ENCODE measurements at regions not wholly inside any gene's neighbourhood (a gene's known extent, or its start where the extent isn't known, plus 50 kb on each side); places are given as distances from the start of the nearest gene placed in this dataset.

DNA sequence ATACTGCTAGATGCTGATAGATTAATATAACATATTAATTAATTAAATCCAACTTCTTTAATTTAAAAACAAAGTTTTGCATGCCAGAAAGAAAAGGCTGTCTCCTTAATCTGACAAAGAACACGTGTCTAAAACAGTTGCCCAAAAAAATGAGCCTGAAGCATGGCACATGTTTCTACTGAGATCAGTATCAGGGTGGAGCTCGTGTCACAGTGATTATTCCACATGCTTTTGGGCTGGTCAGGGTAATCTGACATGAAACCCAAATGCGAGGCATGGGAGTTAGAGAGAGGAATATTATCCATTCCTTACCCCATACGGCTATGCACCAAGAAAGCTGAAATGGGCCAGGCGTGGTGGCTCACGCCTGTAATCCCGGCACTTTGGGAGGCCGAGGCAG lies 79.4 kb upstream of the ADRA2C start:
- H3K9me3 ChIP-seq (ENCODE audit: insufficient read depth, low read length) = no peaks in the 10 kb centered on the region
- no peaks in the 10 kb centered on the region for H3K79me2 ChIP-seq (ENCODE audit: insufficient read depth, low read length)
- H4K20me1 ChIP-seq (ENCODE audit: low read depth, low read length) = no peaks in the 10 kb centered on the region
- no peaks in the 10 kb centered on the region for H3K9me2 ChIP-seq (replicated peaks; ENCODE audit: insufficient read depth, low read length)
- no peak overlapping the region for H3K9ac ChIP-seq (ENCODE audit: low read length)
- H3K4me2 ChIP-seq (ENCODE audit: low read depth, low read length, poor library complexity, severe bottlenecking) = no peak overlapping the region
- no peak overlapping the region for H3K4me3 ChIP-seq (ENCODE audit: insufficient read depth, low read length, poor library complexity, severe bottlenecking)
- no peaks in the 10 kb centered on the region for H3K27me3 ChIP-seq (ENCODE audit: low read length)
- no peak for TF ChIP-seq EZH2phosphoT487 (conservative IDR thresholded peaks at IDR 0.05; ENCODE audit: low read length)
- H3K36me3 ChIP-seq (ENCODE audit: low read length) = no peaks in the 10 kb centered on the region
- no peak overlapping the region for H2AFZ ChIP-seq (ENCODE audit: low read depth, low read length, severe bottlenecking)
- H3K27ac ChIP-seq (ENCODE audit: low read depth, low read length) = no peak overlapping the region
- H3F3A ChIP-seq (ENCODE audit: insufficient read depth) = no peaks in the 10 kb centered on the region

- Histone ChIP-seq H3K9ac (ENCODE audit: low read length) (no peak overlapping the region), H3K9me2 (replicated peaks; ENCODE audit: insufficient read depth, low read length) (no peaks in the 10 kb centered on the region), H3K79me2 (ENCODE audit: insufficient read depth, low read length) (no peaks in the 10 kb centered on the region), H3F3A (ENCODE audit: insufficient read depth) (no peaks in the 10 kb centered on the region), H3K4me2 (ENCODE audit: low read depth, low read length, poor library complexity, severe bottlenecking) (no peak overlapping the region), H3K9me3 (ENCODE audit: insufficient read depth, low read length) (no peaks in the 10 kb centered on the region), H3K36me3 (ENCODE audit: low read length) (no peaks in the 10 kb centered on the region), H2AFZ (ENCODE audit: low read depth, low read length, severe bottlenecking) (no peak overlapping the region), H3K27ac (ENCODE audit: low read depth, low read length) (no peak overlapping the region), H3K4me3 (ENCODE audit: insufficient read depth, low read length, poor library complexity, severe bottlenecking) (no peak overlapping the region), H4K20me1 (ENCODE audit: low read depth, low read length) (no peaks in the 10 kb centered on the region), H3K27me3 (ENCODE audit: low read length) (no peaks in the 10 kb centered on the region)
- TF ChIP-seq EZH2phosphoT487 (conservative IDR thresholded peaks at IDR 0.05; ENCODE audit: low read length) = no peak
- no peak for TF ChIP-seq CTCF (IDR thresholded peaks at IDR 0.05; ENCODE audit: insufficient read depth, low read length, poor library complexity, severe bottlenecking)
Measured at GRCh38 chr4:3685081-3685645, 81.0 kb upstream of the ADRA2C start.

- Histone ChIP-seq H3K4me3 (ENCODE audit: insufficient read depth, low read length, poor library complexity, severe bottlenecking) (no peak overlapping the region), H3K27me3 (ENCODE audit: low read length) (no peaks in the 10 kb centered on the region), H4K20me1 (ENCODE audit: low read depth, low read length) (no peaks in the 10 kb centered on the region), H2AFZ (ENCODE audit: low read depth, low read length, severe bottlenecking) (no peak overlapping the region), H3F3A (ENCODE audit: insufficient read depth) (no peaks in the 10 kb centered on the region), H3K9me2 (replicated peaks; ENCODE audit: insufficient read depth, low read length) (no peaks in the 10 kb centered on the region), H3K27ac (ENCODE audit: low read depth, low read length) (no peak overlapping the region), H3K9me3 (ENCODE audit: insufficient read depth, low read length) (no peaks in the 10 kb centered on the region), H3K9ac (ENCODE audit: low read length) (no peak overlapping the region), H3K36me3 (ENCODE audit: low read length) (no peaks in the 10 kb centered on the region), H3K4me2 (ENCODE audit: low read depth, low read length, poor library complexity, severe bottlenecking) (no peak overlapping the region), H3K79me2 (ENCODE audit: insufficient read depth, low read length) (no peaks in the 10 kb centered on the region)
- TF ChIP-seq CTCF (IDR thresholded peaks at IDR 0.05; ENCODE audit: insufficient read depth, low read length, poor library complexity, severe bottlenecking) = no peak
- no peak for TF ChIP-seq EZH2phosphoT487 (conservative IDR thresholded peaks at IDR 0.05; ENCODE audit: low read length)
Measured at GRCh38 chr4:3684546-3684945, 81.6 kb upstream of the ADRA2C start.

DNA sequence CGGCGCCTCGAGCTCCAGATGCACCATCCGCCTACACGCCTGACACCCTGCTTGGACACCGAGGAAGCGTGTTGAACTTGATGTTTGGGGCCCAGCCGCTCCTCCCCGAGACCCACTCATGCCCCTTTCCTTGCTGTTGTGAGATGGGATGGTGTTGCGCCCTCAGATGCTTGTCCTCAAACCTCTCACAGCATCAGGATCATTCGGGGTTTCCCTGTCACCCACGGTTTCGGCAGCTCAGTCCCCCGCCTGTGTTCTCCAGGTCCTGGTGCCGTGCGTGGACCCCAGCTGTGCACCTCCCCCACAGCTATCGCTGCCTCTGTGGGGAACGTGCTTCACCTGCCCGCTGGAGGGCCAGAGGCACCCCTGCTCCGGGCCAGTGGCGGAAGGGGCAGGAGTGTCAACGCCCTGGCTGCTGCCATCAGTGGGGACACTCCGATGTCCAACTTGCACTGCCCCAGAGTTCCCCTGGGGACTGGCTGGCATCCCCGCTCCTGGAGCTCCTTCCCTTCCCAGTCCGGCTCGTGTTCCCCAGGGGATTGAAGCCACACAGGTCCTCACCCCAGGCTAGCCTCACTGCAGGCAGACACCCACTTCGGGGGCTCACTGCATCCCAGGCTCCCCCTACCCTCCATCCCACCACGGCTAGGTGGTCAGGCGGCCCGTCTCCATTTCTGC lies 82.3 kb upstream of the ADRA2C start:
- no peaks in the 10 kb centered on the region for H3K9me2 ChIP-seq (replicated peaks; ENCODE audit: insufficient read depth, low read length)
- TF ChIP-seq EZH2phosphoT487 (conservative IDR thresholded peaks at IDR 0.05; ENCODE audit: low read length) (no peak), CTCF (IDR thresholded peaks at IDR 0.05; ENCODE audit: insufficient read depth, low read length, poor library complexity, severe bottlenecking) (no peak)
- H2AFZ ChIP-seq (ENCODE audit: low read depth, low read length, severe bottlenecking) = no peak overlapping the region
- no peaks in the 10 kb centered on the region for H4K20me1 ChIP-seq (ENCODE audit: low read depth, low read length)
- no peaks in the 10 kb centered on the region for H3K9me3 ChIP-seq (ENCODE audit: insufficient read depth, low read length)
- no peaks in the 10 kb centered on the region for H3K36me3 ChIP-seq (ENCODE audit: low read length)
- no peak overlapping the region for H3K27ac ChIP-seq (ENCODE audit: low read depth, low read length)
- H3K27me3 ChIP-seq (ENCODE audit: low read length) = no peaks in the 10 kb centered on the region
- no peaks in the 10 kb centered on the region for H3F3A ChIP-seq (ENCODE audit: insufficient read depth)
- H3K4me3 ChIP-seq (ENCODE audit: insufficient read depth, low read length, poor library complexity, severe bottlenecking) = no peak overlapping the region
- H3K9ac ChIP-seq (ENCODE audit: low read length) = no peak overlapping the region
- H3K79me2 ChIP-seq (ENCODE audit: insufficient read depth, low read length) = no peaks in the 10 kb centered on the region
- H3K4me2 ChIP-seq (ENCODE audit: low read depth, low read length, poor library complexity, severe bottlenecking) = no peak overlapping the region

Measured in SU-DHL-6 (cell line).